ENCODE measurements at regions not wholly inside any gene's neighbourhood (a gene's known extent, or its start where the extent isn't known, plus 50 kb on each side); places are given as distances from the start of the nearest gene placed in this dataset.
"Not testable (repeated sequence)": the region's sequence is repeated elsewhere in the genome, so short reads cannot be mapped to it uniquely, and the experiment has no call there.

DNA sequence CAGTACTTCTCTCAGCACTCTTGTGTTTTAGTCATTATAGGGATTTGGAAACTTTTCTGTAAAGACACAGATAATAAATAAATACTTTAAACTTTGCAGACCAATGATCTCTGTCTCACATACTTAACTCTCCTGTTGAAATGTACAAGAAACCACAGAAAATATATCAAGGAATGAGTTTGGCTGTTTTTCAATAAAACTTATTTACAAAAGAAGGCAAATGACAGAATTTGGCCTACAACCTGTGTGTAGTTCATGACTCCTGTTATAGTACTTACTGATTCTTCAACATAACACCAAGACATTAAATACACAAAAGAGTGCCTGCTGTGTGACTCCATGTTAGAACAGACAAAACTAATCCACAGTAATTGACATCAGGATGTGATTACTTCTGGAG is 510.0 kb upstream of the PHF14 start:
- Mint-ChIP-seq H3K36me3 (ENCODE audit: low read depth) (no peaks in the 10 kb centered on the region), H3K27ac (no peak overlapping the region), H3K4me1 (no peaks in the 10 kb centered on the region), H3K27me3 (no peaks in the 10 kb centered on the region), H3K4me3 (no peak overlapping the region), H3K9me3 (no peaks in the 10 kb centered on the region)
- no peak for ATAC-seq
- DNase-seq: no peak

DNA sequence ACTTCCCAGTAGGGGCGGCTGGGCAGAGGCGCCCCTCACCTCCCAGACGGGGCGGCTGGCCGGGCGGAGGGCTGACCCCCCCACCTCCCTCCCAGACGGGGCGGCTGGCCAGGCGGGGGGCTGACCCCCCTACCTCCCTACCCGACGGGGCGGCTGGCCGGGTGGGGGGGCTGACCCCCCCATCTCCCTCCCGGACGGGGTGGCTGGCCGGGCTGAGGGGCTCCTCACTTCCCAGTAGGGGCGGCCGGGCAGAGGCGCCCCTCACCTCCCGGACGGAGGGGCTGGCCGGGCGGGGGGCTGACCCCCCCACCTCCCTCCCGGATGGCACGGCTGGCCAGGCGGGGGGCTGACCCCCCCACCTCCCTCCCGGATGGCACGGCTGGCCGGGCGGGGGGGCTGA is 508.1 kb upstream of the PHF14 start:
- H3K9me3 Mint-ChIP-seq; H3K27ac Mint-ChIP-seq; H3K36me3 Mint-ChIP-seq (ENCODE audit: low read depth); ATAC-seq; H3K4me3 Mint-ChIP-seq; H3K4me1 Mint-ChIP-seq; H3K27me3 Mint-ChIP-seq; DNase-seq: not testable (repeated sequence)

DNA sequence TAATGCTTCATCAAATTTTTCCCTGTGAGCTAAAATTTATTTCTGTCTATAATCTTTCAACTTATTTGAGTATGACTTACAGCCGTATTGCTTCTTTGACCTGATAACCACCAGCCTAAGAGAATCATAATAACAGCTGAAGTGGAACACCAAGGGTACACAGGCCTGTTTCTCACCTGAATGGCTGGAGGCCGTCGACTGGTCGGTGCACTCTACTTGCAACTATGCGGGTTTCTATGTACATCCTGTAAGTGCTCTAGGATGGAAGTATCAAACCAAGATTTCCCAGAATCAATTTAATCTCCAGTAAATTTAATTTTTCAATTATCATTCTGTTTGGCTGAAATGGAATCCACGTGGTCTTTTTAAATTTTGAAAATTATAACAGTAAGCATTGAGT is 504.8 kb upstream of the PHF14 start:
- H3K27me3 Mint-ChIP-seq: no peaks in the 10 kb centered on the region
- H3K9me3 Mint-ChIP-seq: no peaks in the 10 kb centered on the region
- DNase-seq (no peak), ATAC-seq (no peak)
- H3K4me3 Mint-ChIP-seq: no peak overlapping the region
- H3K27ac Mint-ChIP-seq: no peak overlapping the region
- no peaks in the 10 kb centered on the region for H3K36me3 Mint-ChIP-seq (ENCODE audit: low read depth)
- no peaks in the 10 kb centered on the region for H3K4me1 Mint-ChIP-seq

DNA sequence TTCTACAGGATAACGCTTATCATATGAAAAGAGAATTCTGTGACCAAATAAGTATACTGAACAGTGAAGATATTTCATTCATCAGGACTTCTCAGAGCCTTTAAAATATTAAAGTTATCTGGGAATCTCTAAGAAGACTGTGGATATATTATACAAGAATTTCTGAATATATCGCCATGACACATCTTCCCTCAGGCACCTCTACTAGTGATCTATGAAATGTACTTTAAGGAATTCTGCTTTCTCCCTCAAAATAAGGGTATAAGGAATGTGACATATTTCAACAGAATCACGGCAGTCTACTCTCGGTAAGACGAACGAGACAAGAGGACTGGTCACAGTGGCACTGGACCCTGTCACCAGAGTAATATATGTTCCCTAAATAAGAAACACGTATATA is 504.2 kb upstream of the PHF14 start:
- no peak overlapping the region for H3K4me3 Mint-ChIP-seq
- DNase-seq: no peak
- H3K27ac Mint-ChIP-seq: no peak overlapping the region
- no peaks in the 10 kb centered on the region for H3K27me3 Mint-ChIP-seq
- no peaks in the 10 kb centered on the region for H3K36me3 Mint-ChIP-seq (ENCODE audit: low read depth)
- ATAC-seq: no peak
- H3K9me3 Mint-ChIP-seq: no peaks in the 10 kb centered on the region
- no peaks in the 10 kb centered on the region for H3K4me1 Mint-ChIP-seq

DNA sequence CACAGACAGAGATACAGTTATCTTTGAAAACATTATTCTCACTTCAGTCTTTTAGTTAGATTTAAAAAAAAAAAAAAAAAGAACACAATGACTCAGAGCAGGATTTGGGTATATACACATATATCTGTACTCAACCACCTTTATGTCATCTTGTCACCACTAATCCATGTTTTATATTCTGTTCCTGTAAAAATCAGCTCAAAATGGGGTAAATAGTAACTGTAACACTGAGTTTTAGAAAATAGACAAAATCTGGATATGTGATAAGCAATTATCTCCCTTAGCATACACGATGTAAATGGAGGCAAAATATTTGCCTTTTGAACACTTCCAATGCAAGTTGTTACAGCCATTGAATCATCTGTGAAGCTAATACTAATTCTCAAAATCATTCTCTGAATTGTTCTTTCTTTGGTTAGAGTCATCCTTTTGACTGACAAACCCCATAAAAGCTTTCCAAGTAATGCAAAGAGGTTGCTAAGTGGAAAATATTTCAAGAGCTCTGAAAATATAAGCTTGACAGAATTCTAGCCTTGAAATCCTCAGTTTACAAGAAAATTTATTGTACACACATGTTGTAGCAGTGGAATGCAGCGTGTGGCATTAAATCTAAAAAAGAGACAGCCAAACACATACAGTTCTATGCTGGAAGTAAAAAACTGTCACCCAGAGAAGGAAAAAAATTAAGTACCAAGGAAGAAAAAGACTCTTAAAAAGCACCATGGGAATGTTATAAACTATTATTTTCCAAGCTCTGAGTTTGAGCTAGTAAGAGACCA is 502.2 kb upstream of the PHF14 start:
- H3K9me3 Mint-ChIP-seq: no peaks in the 10 kb centered on the region
- DNase-seq (no peak), ATAC-seq (no peak)
- no peaks in the 10 kb centered on the region for H3K4me1 Mint-ChIP-seq
- no peak overlapping the region for H3K4me3 Mint-ChIP-seq
- H3K27ac Mint-ChIP-seq: no peak overlapping the region
- H3K27me3 Mint-ChIP-seq: no peaks in the 10 kb centered on the region
- H3K36me3 Mint-ChIP-seq (ENCODE audit: low read depth): no peaks in the 10 kb centered on the region

DNA sequence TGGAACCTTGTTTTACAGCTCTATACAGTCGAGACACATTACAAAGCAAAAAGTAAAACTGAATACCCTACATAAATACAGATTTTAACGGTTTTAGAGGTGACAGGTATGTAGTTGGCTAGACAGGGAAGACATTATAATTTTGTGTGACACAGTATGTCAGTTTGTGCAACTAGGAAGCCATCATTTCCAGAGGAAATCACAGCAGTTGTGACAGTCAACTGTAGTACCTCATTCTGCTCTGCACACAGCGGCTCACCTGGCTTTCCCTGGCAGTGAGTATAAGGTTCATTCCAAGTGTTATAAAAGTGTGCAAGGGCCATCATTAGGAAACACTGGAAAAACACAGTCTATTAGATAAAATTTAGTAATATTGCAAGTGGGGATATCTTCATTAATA is 501.6 kb upstream of the PHF14 start:
- no peaks in the 10 kb centered on the region for H3K4me1 Mint-ChIP-seq
- ATAC-seq: no peak
- H3K4me3 Mint-ChIP-seq: no peak overlapping the region

DNA sequence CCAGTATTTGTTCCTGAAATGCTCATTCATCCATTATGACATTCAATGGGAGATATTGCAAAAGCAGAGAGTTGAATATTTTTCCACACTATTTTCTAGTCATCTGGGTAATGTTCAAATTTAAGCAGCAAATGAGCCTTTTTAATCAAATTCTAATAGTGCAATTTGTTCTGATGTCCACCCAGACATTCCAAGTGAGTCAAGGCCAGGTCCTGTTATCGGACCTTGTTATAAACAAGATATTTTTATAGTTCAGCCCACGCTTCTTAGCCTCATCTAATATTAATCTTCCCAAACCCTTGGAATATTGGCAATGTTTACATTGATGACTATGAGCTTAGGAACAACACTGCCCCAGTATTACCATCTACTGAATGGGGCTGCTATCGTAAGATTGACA is 500.1 kb upstream of the PHF14 start:
- H3K4me1 Mint-ChIP-seq: no peaks in the 10 kb centered on the region
- no peaks in the 10 kb centered on the region for H3K9me3 Mint-ChIP-seq
- DNase-seq (no peak), ATAC-seq (no peak)
- no peak overlapping the region for H3K27ac Mint-ChIP-seq
- no peaks in the 10 kb centered on the region for H3K36me3 Mint-ChIP-seq (ENCODE audit: low read depth)
- no peak overlapping the region for H3K4me3 Mint-ChIP-seq
- H3K27me3 Mint-ChIP-seq: peaks cover 1% of the 10 kb centered on the region

More for the DNA sequence above, 501.6 kb upstream of the PHF14 start:
- H3K27ac Mint-ChIP-seq: no peak overlapping the region
- H3K9me3 Mint-ChIP-seq: no peaks in the 10 kb centered on the region
- no peaks in the 10 kb centered on the region for H3K36me3 Mint-ChIP-seq (ENCODE audit: low read depth)
- DNase-seq: no peak
- H3K27me3 Mint-ChIP-seq: peaks cover 1% of the 10 kb centered on the region

DNA sequence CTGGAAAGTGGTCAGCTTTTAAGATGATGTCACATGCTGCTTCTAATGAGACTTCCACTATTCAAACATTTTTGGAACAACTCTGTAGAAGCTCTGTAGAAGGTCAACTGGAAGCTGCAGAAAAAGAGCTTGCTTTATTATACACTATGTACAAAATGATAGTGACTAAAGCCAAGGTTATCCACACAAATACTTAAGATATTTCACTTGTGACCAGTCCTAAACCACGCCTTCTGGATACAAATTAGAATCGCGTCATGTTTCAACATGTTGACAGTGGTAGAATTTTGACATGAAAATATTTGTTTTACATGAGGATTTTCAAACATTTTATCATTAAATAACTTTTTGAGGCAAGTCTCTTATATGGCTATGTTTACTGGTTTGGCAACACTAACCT is 499.6 kb upstream of the PHF14 start:
- Mint-ChIP-seq H3K27me3 (peaks cover 1% of the 10 kb centered on the region), H3K4me3 (no peak overlapping the region), H3K36me3 (ENCODE audit: low read depth) (no peaks in the 10 kb centered on the region), H3K9me3 (no peaks in the 10 kb centered on the region), H3K27ac (no peak overlapping the region), H3K4me1 (no peaks in the 10 kb centered on the region)
- DNase-seq: no peak
- ATAC-seq: no peak

DNA sequence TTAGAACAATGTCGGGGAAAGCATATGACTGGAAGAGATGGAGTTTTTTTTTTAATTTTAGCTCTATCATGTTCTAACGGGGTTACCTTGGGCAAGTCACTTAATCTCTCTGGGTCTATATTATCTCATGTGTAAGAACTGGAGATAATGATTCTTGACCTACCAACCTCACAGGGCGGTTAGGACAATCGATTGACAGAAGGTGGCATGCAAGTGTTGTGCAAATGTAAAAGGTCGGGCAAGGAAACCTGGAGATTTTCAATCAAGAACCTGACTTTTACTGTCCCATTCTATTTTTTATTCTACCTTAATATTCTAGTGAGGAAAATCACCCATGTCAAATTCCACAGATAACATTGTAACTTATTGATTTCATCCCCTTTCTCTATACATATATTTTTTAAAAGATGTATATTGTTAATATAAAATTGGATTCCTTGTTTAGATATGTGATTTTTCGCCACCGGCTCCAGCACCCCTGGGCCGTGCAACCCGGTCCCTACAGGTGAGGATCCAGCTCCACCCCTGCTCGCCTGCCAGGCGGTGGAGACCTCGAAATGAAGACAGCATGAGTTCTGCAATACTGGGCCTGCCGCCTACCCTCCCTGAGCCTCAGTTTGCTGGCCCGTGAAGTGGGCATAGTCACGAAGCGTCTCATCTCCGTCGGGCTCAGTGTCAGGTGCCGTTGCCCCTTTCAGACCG is 497.6 kb upstream of the PHF14 start:
- no peak overlapping the region for H3K4me3 Mint-ChIP-seq
- H3K36me3 Mint-ChIP-seq (ENCODE audit: low read depth): no peaks in the 10 kb centered on the region
- H3K27me3 Mint-ChIP-seq: peaks cover 1% of the 10 kb centered on the region
- ATAC-seq (no peak), DNase-seq (no peak)
- H3K9me3 Mint-ChIP-seq: no peaks in the 10 kb centered on the region
- no peak overlapping the region for H3K27ac Mint-ChIP-seq
- no peaks in the 10 kb centered on the region for H3K4me1 Mint-ChIP-seq

DNA sequence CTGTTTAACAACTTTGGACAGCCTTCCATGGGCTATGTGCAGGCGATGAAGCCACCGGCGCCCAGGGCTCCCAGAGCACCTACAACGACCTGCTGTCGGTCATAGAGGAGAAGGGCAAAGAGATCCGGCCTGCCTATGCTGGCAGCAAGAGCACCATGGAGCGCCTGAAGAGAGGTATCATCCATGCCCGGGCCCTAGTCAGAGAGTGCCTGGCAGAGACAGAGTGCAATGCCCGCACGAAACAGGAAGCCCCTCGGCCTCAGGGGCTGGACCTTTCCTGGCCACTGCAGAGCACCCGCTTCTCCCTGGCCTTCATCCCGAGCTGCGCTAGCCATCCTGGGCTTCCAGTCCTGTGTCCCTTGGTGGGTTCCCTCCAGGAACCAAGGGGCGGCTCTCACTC is 497.0 kb upstream of the PHF14 start:
- no peak overlapping the region for H3K4me3 Mint-ChIP-seq

DNA sequence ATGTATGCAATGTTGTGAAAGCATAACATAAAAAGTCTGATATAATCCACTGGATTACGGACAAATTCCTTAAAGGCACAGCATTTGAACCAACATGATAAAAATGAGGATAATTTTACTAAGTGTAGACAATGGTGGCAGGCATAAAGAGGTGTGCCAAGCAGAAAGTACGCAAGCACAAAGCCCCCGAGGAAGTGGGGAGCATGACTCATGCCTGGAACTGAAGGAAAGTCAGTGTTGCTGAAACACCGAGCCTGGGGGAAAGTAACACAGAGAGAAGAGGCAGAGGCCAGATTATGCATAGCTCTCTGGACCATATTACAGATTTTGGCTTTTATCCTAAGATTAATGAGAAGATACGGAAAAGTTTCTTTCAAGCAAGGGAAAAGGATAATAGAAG is 490.0 kb upstream of the PHF14 start:
- no peaks in the 10 kb centered on the region for H3K36me3 Mint-ChIP-seq (ENCODE audit: low read depth)
- H3K27ac Mint-ChIP-seq: no peak overlapping the region
- no peaks in the 10 kb centered on the region for H3K9me3 Mint-ChIP-seq
- H3K4me1 Mint-ChIP-seq: no peaks in the 10 kb centered on the region
- H3K4me3 Mint-ChIP-seq: no peak overlapping the region
- ATAC-seq (no peak), DNase-seq (no peak)
- no peaks in the 10 kb centered on the region for H3K27me3 Mint-ChIP-seq

More for the DNA sequence above, 497.0 kb upstream of the PHF14 start:
- ATAC-seq (no peak), DNase-seq (no peak)
- H3K4me1 Mint-ChIP-seq: no peaks in the 10 kb centered on the region
- H3K36me3 Mint-ChIP-seq (ENCODE audit: low read depth): no peaks in the 10 kb centered on the region
- no peak overlapping the region for H3K27ac Mint-ChIP-seq
- H3K9me3 Mint-ChIP-seq: no peaks in the 10 kb centered on the region
- peaks cover 1% of the 10 kb centered on the region for H3K27me3 Mint-ChIP-seq

DNA sequence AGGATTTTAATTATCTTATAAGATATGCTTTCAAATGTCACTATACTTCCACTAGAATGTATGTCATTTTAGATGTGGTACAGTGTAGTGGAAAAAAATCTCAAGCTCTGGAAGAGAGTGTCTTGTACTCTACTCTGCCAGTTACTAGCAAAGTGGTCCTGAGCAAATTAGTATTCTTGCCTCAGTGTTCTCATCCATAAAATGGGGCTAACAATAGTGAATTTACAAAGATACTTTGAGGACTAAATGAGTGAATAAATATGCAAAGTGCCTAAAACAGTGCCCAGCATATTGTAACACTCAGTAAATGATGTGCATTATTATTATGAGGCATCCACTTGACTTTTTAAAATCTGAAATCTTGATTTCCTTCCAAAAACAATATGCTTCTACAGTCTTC is 488.9 kb upstream of the PHF14 start:
- Mint-ChIP-seq H3K9me3 (no peaks in the 10 kb centered on the region), H3K27me3 (no peaks in the 10 kb centered on the region), H3K4me1 (no peaks in the 10 kb centered on the region), H3K4me3 (no peak overlapping the region), H3K36me3 (ENCODE audit: low read depth) (no peaks in the 10 kb centered on the region), H3K27ac (no peak overlapping the region)
- ATAC-seq (no peak), DNase-seq (no peak)

DNA sequence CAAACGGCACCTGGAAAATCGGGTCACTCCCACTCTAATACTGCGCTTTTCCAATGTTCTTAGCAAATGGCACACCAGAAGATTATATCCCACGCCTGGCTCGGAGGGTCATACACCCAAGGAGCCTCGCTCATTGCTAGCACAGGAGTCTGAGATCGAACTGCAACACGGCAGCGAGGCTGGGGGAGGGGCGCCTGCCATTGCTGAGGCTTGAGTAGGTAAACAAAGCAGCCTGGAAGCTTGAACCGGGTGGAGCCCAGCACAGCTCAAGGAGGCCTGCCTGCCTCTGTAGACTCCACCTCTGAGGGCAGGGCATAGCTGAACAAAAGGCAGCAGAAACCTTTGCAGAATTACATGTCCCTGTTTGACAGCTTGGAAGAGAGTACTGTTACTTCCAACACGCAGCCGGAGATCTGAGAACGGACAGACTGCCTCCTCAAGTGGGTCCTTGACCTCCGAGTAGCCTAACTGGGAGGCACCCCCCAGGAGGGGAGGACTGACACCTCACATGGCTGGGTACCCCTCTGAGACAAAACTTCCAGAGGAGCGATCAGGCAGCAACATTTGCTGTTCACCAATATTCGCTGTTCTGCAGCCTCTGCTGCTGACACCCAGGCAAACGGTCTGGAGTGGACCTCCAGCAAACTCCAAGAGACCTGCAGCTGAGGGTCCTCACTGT is 472.3 kb upstream of the PHF14 start:
- H3K4me3 Mint-ChIP-seq; DNase-seq; H3K4me1 Mint-ChIP-seq; H3K27me3 Mint-ChIP-seq; H3K36me3 Mint-ChIP-seq (ENCODE audit: low read depth); H3K27ac Mint-ChIP-seq; ATAC-seq: not testable (repeated sequence)
- peaks cover 17% of the 10 kb centered on the region for H3K9me3 Mint-ChIP-seq

DNA sequence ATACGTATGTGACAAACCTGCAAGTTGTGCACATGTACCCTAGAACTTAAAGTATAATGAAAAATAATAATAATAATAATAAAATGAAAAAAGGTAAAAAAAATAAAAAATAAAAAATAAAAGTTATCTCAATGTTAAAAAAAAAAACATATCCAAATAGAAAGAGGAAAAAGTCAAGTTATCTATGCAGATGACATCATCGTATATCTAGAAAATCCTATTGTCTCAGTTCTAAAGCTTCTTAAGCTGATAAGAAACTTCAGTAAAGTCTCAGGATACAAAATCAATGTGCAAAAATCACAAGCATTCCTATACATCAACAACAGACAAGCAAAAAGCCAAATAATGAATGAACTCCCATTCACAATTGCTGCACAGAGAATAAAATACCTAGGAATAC is 466.6 kb upstream of the PHF14 start:
- H3K27ac Mint-ChIP-seq: no peak overlapping the region
- DNase-seq (no peak), ATAC-seq (no peak)
- H3K9me3 Mint-ChIP-seq: peaks cover 30% of the 10 kb centered on the region
- H3K4me3 Mint-ChIP-seq: no peak overlapping the region
- no peaks in the 10 kb centered on the region for H3K4me1 Mint-ChIP-seq
- H3K27me3 Mint-ChIP-seq: no peaks in the 10 kb centered on the region
- peaks cover 2% of the 10 kb centered on the region for H3K36me3 Mint-ChIP-seq (ENCODE audit: low read depth)

DNA sequence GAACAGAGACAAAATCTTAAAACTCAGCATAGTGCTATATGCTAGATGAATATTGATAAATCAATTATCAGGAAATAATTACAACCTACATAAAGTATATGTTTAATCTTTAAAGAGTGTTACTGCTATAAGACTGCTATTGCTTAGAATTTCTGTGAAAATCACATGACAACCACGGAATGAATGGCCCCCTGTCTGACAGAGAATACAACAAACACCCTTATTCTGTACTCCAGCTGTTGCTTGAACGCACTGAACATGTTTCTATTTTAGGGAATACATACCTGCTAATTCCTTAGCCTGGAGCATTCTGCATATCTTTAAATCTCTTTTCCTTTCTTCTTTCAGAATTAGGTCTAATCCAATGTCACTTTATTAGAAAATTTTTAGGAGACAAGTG is 452.4 kb upstream of the PHF14 start:
- Mint-ChIP-seq H3K27me3 (no peaks in the 10 kb centered on the region), H3K9me3 (peaks cover 6% of the 10 kb centered on the region), H3K36me3 (ENCODE audit: low read depth) (no peaks in the 10 kb centered on the region), H3K4me1 (no peaks in the 10 kb centered on the region), H3K27ac (no peak overlapping the region), H3K4me3 (no peak overlapping the region)
- no peak for DNase-seq
- no peak for ATAC-seq
